Cardiac muscle cell (in vitro differentiated cells and primary cell): ENCODE measurements at regions not wholly inside any gene's neighbourhood (a gene's known extent, or its start where the extent isn't known, plus 50 kb on each side); places are given as distances from the start of the nearest gene placed in this dataset.
"Not testable (repeated sequence)": the region's sequence is repeated elsewhere in the genome, so short reads cannot be mapped to it uniquely, and the experiment has no call there.

Experiments
- DNase-seq, 2 donors: peaks; one replicate each; pipeline versions ENCODE4 v3.0.0 to v3.0.0-alpha.2; 2010 to 2017; ENCODE audit warnings: low read depth in 1 of 2, low spot score in 1 of 2
- H3K27ac ChIP-seq: fragments of 200-600 bp; sonication (generic); 2 replicates; pipeline ENCODE4 v1.5.1; 2016
- H3K27me3 ChIP-seq: fragments of 200-600 bp; sonication (generic); 2 replicates; pipeline ENCODE4 v1.6.0; 2016; ENCODE audit warnings: control low read depth
- H3K36me3 ChIP-seq: fragments of 200-600 bp; sonication (generic); 2 replicates; pipeline ENCODE4 v1.5.1; 2016; ENCODE audit warnings: control low read depth
- H3K4me1 ChIP-seq: fragments of 200-600 bp; sonication (generic); 2 replicates; pipeline ENCODE4 v1.8.1; 2017; ENCODE audit warnings: low read depth, mild to moderate bottlenecking, mixed run types
- H3K4me3 ChIP-seq: fragments of 200-600 bp; sonication (generic); 2 replicates; pipeline ENCODE4 v1.5.1; 2016; ENCODE audit warnings: mild to moderate bottlenecking
- H3K9me3 ChIP-seq: fragments of 200-600 bp; sonication (generic); 2 replicates; pipeline ENCODE4 v1.5.1; 2017; ENCODE audit warnings: low read depth, mild to moderate bottlenecking, control low read depth
- CTCF ChIP-seq: IDR thresholded peaks from 2 replicates; pipeline ENCODE4 v1.5.1; 2012; ENCODE audit warnings: low read depth, mild to moderate bottlenecking, low read length

GRCh38 chr1:14267991-14268390 lies 330.5 kb upstream of the KAZN start:
- Histone ChIP-seq H3K4me3 (no peak overlapping the region), H3K36me3 (no peaks in the 10 kb centered on the region), H3K27ac (no peak overlapping the region), H3K27me3 (no peaks in the 10 kb centered on the region), H3K9me3 (no peaks in the 10 kb centered on the region), H3K4me1 (no peaks in the 10 kb centered on the region)
- no peak for TF ChIP-seq CTCF
- DNase-seq, result no peak

DNA sequence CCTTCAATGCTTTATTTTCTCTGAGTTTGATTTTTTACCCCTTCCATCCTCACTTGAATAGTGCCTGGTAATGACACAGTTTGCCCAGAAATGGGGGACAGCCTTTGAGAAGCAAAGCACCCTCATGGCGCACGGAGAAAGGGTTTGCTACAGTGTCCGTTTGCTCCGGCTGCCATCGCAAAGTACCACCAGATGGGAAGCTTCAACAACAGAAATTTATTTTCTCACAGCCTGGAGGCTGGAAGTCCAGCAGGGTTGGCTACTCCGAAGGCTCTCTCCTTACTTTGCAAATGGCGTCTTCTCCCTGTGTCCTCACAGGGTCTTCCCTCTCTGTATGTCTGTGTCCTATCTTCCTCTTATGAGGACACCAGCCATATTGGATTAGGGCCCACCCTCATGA lies 327.7 kb upstream of the KAZN start:
- TF ChIP-seq CTCF, result no peak
- no peak overlapping the region for H3K27ac ChIP-seq

DNA sequence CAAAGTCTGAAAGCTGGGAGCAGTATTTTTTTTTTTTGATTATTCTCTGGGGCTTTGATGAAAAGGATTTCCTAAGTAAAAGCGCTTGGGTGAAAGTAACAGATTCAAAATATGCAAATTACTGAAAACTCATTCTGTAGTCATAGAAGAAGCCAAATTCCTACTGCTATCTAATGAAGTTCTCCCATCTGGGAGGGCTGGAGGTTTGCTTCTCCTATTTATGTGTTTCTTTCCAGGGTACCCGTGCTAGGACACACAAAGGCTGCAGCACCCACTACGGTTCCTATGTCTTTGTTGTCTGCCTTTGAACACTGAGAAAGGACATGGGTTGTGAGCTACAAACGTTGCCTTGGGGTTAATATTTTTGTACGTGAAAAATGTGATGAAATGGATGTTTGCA lies 324.7 kb upstream of the KAZN start:
- TF ChIP-seq CTCF, result no peak
- Histone ChIP-seq H3K9me3 (no peaks in the 10 kb centered on the region), H3K4me3 (no peak overlapping the region), H3K27ac (no peak overlapping the region), H3K4me1 (no peaks in the 10 kb centered on the region), H3K36me3 (no peaks in the 10 kb centered on the region), H3K27me3 (no peaks in the 10 kb centered on the region)
- DNase-seq, result no peak

More for the DNA sequence above, 327.7 kb upstream of the KAZN start:
- DNase-seq, result no peak
- Histone ChIP-seq H3K9me3 (no peaks in the 10 kb centered on the region), H3K36me3 (no peaks in the 10 kb centered on the region), H3K27me3 (no peaks in the 10 kb centered on the region), H3K4me1 (no peaks in the 10 kb centered on the region), H3K4me3 (no peak overlapping the region)

- H3K36me3 ChIP-seq, H3K27ac ChIP-seq, H3K4me1 ChIP-seq, H3K27me3 ChIP-seq, H3K4me3 ChIP-seq, DNase-seq, H3K9me3 ChIP-seq: not testable (repeated sequence)
Measured at GRCh38 chr1:14279891-14280290, 318.6 kb upstream of the KAZN start.

GRCh38 chr1:14280909-14281308 lies 317.6 kb upstream of the KAZN start:
- no peak for TF ChIP-seq CTCF
- peak in 1 of 2 donors; percentile 11 for DNase-seq
- Histone ChIP-seq H3K27me3 (no peaks in the 10 kb centered on the region), H3K9me3 (no peaks in the 10 kb centered on the region), H3K27ac (no peak overlapping the region), H3K4me1 (no peaks in the 10 kb centered on the region), H3K36me3 (no peaks in the 10 kb centered on the region), H3K4me3 (no peak overlapping the region)

DNA sequence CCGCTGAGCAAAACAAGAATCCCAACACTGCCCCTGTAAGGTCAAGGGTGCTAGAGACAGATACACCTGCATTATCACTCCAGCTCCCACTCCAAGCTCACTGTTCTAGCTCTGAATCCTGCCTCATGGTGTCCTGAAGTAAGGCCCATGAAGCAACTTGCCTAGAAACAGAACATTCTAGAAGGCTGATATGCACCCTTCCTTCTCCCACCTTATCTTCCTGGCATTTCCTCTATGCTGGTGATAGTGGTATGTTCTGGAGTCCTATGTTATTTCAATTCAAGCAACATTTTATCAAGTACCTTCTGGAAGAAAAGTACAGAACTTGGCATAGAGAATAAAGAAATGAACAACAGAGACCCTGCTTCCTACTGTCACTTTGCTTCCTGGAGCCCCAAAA lies 317.1 kb upstream of the KAZN start:
- H3K36me3 ChIP-seq, result no peaks in the 10 kb centered on the region
- H3K27ac ChIP-seq, result no peak overlapping the region
- no peaks in the 10 kb centered on the region for H3K4me1 ChIP-seq
- H3K4me3 ChIP-seq, result no peak overlapping the region
- DNase-seq, result peak in 1 of 2 donors; percentile 9
- no peaks in the 10 kb centered on the region for H3K27me3 ChIP-seq
- H3K9me3 ChIP-seq, result no peaks in the 10 kb centered on the region
- no peak for TF ChIP-seq CTCF
